GM12891 (cell line): ENCODE measurements at regions not wholly inside any gene's neighbourhood (a gene's known extent, or its start where the extent isn't known, plus 50 kb on each side); places are given as distances from the start of the nearest gene placed in this dataset.

ENCODE experiments used
- DNase-seq: peaks from one replicate; pipeline ENCODE4 v3.0.0; 2011; ENCODE audit warnings: low spot score; ENCODE audit not compliant: insufficient read length
- FAIRE-seq: peaks from 2 replicates; lab custom pipeline; 2011; peaks lifted over from hg19 to GRCh38; lab: Jason Lieb, UNC
- PAX5 ChIP-seq: IDR thresholded peaks from 2 replicates; pipeline ENCODE4 v1.6.1; 2011; ENCODE audit warnings: low read length, moderate library complexity, mild to moderate bottlenecking; ENCODE audit not compliant: insufficient read depth, severe bottlenecking
- POLR2A ChIP-seq: IDR thresholded peaks from 2 replicates; pipeline ENCODE4 v1.6.1; 2011; ENCODE audit warnings: low read depth, low read length, control low read depth
- POLR2AphosphoS5 ChIP-seq: IDR thresholded peaks from 2 replicates; pipeline ENCODE4 v1.6.1; 2011; ENCODE audit warnings: low read depth, low read length, control low read depth
- POU2F2 ChIP-seq: IDR thresholded peaks from 2 replicates; pipeline ENCODE4 v1.6.1; 2011; ENCODE audit warnings: low read depth, mild to moderate bottlenecking, control low read depth, low read length, moderate library complexity
- SPI1 ChIP-seq: IDR thresholded peaks from 2 replicates; pipeline ENCODE4 v1.6.1; 2011; ENCODE audit warnings: low read depth, low read length, control low read depth
- TAF1 ChIP-seq: IDR thresholded peaks from 2 replicates; pipeline ENCODE4 v1.6.1; 2011; ENCODE audit warnings: low read depth, low read length, control low read depth

DNA sequence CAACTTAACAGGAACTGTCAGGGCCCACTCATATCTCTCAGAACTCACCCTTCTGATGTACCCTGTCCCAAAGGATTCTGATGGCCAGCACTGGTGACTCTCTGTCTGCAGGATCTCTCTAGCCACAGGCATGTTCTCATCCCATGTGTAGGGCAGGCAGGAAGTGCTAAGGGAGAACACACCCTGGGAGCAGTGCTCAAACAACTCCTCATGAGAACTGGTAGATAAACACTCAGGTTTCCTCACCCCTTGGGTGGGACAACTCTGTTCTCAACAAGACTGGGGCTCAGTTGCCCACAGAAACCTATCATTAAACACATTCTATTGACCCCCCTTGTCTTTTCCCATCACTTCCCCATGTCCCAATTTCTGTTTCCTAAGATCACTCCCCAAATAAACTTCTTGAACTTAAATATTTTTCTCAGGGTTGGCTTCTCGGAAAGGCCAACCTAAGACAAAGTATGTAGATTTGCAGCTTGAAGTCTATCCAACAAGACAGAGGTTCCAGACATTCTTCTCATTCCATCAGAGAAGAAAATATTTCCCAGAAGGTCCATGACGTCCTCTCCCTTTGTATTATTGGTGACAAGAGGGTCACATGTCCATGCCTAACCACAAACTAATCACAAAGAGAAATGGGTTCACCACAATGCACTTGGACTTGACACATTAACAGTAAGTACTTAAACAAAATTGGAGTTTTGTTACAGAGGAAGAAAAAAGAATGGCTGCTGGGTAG is 276.6 kb upstream of the GADL1 start:
- FAIRE-seq = no peak

DNA sequence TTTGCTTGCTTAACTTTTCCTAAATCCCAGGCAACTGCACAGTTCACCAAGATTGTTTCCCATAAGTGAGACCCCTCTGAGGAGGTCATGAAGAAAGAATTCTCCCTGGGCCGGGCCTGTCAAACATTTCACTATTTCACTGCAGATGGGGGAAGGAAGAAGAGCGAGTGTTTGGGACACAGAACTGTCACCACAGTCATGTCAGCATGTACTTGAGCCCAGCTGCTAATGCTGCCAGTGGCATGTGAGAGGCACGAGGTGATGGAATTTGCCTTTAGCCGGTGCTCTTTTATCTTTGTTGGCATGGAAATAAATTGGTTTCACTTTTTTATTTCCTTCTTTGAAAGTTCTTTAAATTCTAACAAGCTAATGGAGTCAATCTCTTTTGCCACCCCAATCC is 277.9 kb upstream of the GADL1 start:
- FAIRE-seq = no peak

More for the DNA sequence above, 276.6 kb upstream of the GADL1 start:
- TF ChIP-seq POLR2A (no peak), PAX5 (no peak), SPI1 (no peak)
- no peak for DNase-seq

DNA sequence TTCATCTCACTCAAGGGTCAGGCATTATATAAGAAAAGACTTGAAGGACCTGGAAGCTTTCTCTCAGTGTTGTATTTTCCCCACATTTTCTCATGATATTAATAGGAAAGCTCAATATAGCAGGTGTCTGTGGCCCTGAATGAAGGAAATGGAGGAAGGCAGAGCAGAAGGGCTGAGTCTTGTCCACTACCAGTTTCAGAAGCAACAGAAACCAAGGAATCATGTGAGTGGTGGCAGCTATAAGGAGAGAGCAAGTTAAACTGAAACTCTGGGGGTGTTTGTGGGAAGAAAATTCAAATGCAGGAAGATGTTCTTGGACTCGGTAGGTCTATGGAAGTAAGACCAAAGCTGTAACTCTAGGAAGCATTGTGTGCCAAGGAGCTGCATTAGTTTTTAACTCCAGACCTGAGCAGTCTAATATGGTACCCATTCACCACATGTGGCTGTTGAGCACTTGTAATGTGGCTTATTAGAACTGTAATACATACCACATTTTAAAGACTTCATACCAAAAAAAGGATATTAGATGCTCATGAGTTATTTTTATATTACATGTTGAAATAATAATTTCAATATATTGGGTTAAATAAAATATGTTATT is 278.8 kb upstream of the GADL1 start:
- FAIRE-seq = peak; percentile 80

More for the DNA sequence above, 277.9 kb upstream of the GADL1 start:
- TF ChIP-seq SPI1 = no peak
- no peak for DNase-seq

DNA sequence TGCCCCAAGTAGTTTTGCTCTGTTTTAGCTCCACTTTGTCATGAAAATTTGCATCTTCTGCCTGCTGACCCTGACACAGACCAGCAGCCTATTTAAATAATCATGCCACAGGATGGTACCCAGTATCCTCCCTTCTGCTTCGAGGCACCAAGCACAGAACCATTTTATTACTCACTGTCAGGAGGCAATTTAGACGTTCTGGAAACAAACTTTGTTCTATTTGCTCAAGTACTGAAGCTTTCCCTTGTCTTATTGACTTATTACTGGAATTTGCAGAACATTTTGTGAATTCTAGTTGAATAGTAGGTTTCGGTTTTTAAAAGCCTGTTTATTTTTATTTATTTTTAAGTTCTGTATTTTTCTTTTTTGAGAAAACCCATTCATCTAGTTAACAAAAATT is 279.6 kb upstream of the GADL1 start:
- FAIRE-seq = no peak
- no peak for DNase-seq
- TF ChIP-seq SPI1 (no peak), POU2F2 (no peak)

More for the DNA sequence above, 278.8 kb upstream of the GADL1 start:
- no peak for TF ChIP-seq POU2F2
- no peak for TF ChIP-seq TAF1
- no peak for TF ChIP-seq POLR2A
- no peak for TF ChIP-seq POLR2AphosphoS5
- TF ChIP-seq PAX5 = no peak
- no peak for TF ChIP-seq SPI1
- DNase-seq = no peak

DNA sequence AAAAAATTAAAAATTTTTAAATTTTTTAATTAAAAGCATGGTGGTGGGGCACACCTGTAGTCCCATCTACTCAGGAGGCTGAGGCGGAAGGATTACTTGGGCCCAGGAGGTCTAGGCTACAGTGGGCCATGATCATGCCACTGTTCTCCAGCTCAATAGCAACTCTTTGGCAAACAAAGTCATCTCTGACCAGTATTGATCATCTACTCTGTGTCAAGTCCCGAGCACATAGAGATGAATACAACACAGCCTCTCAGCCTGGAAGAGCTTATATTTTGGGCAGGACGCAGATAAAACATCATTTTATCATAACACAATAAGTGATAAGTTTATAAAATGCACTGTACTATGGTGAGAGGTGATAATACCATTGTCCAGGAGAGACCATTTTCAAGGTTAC is 281.6 kb upstream of the GADL1 start:
- DNase-seq (no peak), FAIRE-seq (no peak)
- no peak for TF ChIP-seq POU2F2
- no peak for TF ChIP-seq SPI1
- no peak for TF ChIP-seq TAF1
- no peak for TF ChIP-seq POLR2AphosphoS5
- no peak for TF ChIP-seq POLR2A
- TF ChIP-seq PAX5 = no peak

DNA sequence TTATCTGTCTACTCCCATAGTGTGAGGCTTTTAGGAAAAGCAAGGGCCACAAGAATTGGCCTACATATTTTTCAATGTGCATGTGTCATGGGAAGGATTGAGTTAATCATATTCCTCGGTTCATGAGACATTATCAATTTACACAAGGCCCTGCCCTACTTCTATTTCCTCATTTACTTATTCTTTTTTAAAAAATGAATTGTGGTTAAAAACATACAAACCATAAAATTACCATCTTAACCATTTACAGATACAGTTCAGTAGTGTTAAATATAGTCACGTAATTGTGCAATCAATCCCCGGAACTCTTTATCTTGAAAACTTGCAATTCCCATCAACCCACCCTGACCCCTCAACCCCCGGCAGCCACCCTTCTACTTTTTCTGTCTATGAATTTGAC is 284.0 kb upstream of the GADL1 start:
- no peak for FAIRE-seq
- no peak for TF ChIP-seq SPI1
- no peak for TF ChIP-seq TAF1
- no peak for TF ChIP-seq PAX5
- TF ChIP-seq POLR2AphosphoS5 = no peak
- no peak for TF ChIP-seq POU2F2
- no peak for TF ChIP-seq POLR2A
- no peak for DNase-seq

DNA sequence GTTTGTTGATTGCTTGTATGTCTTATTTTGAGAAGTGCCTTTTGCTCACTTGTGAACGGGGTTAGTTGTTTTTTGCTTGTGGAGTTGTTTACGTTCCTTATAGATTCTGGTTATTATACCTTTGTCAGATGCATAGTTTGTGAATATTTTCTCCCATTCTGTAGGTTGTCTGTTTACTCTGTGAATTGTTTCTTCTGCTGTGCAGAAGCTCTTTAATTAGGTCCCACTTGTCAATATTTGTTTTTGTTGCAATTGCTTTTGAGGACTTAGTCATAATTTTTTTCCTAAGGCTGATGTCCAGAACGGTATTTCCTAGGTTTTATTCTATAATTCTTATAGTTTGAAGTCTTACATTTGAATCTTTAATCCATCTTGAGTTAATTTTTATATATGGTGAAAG is 285.3 kb upstream of the GADL1 start:
- DNase-seq (no peak), FAIRE-seq (no peak)
- TF ChIP-seq POU2F2 = no peak
- no peak for TF ChIP-seq POLR2A
- no peak for TF ChIP-seq SPI1
- TF ChIP-seq TAF1 = no peak
- TF ChIP-seq POLR2AphosphoS5 = no peak
- no peak for TF ChIP-seq PAX5

DNA sequence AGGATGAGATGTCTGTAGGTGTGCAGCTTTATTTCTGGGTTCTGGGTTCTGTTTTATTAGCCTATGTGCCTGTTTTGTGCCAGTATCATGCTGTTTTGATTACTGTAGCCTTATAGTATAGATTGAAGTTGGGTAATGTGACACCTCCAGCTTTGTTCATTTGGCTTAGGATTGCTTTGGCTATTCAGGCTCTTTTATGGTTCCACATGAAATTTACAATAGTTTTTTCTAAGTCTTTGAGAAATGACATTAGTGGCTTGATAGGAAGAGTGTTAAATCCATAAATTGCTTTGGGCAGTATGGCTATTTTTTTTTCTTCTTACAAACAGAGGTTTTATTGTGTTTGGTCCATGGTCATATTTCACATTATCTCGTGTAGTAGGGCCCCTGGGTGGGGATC is 285.8 kb upstream of the GADL1 start:
- no peak for FAIRE-seq
- no peak for TF ChIP-seq POLR2AphosphoS5
- TF ChIP-seq POLR2A = no peak
- TF ChIP-seq SPI1 = no peak
- TF ChIP-seq TAF1 = no peak
- TF ChIP-seq PAX5 = no peak
- TF ChIP-seq POU2F2 = no peak
- no peak for DNase-seq

DNA sequence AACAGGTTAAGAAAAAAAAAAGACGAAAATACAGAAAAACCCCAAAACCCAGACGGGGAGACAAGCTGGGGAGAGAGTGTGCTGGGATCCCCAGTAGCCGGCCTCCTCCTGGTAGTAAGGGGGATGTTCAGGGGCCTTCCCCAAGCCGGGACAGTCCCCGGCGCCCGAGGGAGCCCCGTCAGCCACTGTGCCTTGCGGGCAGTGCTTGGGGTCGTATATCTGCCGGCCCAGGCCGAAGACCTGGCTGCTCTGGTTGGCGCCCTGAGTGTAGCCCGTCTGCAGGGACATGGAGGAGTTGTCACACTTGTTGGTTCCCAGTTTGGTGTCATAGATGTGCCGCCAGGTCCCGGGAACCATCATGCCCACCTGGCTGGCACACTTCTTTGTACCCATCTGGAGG is 287.2 kb upstream of the GADL1 start:
- DNase-seq (no peak), FAIRE-seq (no peak)
- TF ChIP-seq TAF1 (no peak), PAX5 (no peak), POLR2A (no peak), SPI1 (no peak), POLR2AphosphoS5 (no peak), POU2F2 (no peak)

DNA sequence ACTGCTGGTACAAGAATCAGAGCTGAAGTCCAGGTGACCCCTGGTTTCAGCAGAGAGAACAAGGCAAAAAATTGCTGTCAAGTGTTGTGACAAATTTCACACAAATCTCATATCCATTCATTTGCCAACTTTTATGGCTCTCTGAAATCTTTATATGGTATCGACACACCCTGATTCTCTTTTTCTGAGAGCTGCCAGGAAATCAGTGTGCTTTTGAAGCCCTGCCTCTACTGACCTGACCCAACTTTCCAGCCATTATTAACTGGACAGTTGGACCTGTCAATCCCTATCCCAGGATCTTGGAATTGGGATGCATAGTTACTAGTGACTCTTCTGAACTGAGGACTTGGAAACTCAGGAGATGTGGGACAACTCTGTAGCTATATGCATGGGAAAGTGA is 288.2 kb upstream of the GADL1 start:
- FAIRE-seq (no peak), DNase-seq (no peak)
- TF ChIP-seq POLR2A (no peak), TAF1 (no peak), PAX5 (no peak), POLR2AphosphoS5 (no peak), SPI1 (no peak), POU2F2 (no peak)
